Peyer's patch (tissue), 4 donors: ENCODE measurements at regions not wholly inside any gene's neighbourhood (a gene's known extent, or its start where the extent isn't known, plus 50 kb on each side); places are given as distances from the start of the nearest gene placed in this dataset.

ENCODE experiments used
- POLR2A ChIP-seq, 2 donors: fragments of 450-650 bp; IDR thresholded peaks; one replicate each; pipeline ENCODE4 v1.5.1; 2017; ENCODE audit warnings: antibody characterized with exemption in 2 of 2, mild to moderate bottlenecking in 2 of 2, moderate library complexity in 2 of 2
- TF ChIP-seq, protein P1 (sequence below), 6 experiments: fragments of 450-650 bp in 4 of 6; fragments of 200-600 bp in 2 of 6; sonication (generic) in 1 of 6; IDR thresholded peaks; one replicate each; pipeline ENCODE4 v1.5.1; 2017 to 2019; ENCODE audit warnings: antibody characterized with exemption in 6 of 6, mild to moderate bottlenecking in 3 of 6, moderate library complexity in 1 of 6

DNA sequence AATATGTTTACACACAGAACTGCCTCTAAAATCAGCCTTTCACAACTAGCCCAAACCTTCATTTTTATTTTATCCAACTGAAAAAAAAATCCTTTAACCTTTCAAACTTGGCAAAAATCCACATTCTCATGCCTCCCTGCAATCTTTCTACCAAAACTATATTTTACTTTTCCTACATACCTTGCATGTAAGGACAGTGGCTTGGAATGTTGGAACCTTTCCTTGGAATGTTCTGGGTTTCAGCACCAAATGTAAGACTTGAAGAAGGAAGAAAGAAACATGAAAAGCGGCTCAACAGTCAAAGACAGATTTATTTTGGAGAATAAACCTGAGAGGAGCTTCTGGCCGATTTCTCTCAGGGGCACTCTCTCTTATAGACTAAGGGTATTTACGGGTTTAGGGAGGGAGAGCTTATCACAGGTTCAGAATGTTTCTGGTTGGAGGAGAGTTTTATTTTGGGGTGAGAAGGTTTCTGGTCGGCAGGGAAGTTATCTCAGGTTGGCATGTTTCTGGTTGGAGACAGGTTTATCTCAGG, 79.7 kb downstream of the RRM2 start:
- TF ChIP-seq, protein P1, sequence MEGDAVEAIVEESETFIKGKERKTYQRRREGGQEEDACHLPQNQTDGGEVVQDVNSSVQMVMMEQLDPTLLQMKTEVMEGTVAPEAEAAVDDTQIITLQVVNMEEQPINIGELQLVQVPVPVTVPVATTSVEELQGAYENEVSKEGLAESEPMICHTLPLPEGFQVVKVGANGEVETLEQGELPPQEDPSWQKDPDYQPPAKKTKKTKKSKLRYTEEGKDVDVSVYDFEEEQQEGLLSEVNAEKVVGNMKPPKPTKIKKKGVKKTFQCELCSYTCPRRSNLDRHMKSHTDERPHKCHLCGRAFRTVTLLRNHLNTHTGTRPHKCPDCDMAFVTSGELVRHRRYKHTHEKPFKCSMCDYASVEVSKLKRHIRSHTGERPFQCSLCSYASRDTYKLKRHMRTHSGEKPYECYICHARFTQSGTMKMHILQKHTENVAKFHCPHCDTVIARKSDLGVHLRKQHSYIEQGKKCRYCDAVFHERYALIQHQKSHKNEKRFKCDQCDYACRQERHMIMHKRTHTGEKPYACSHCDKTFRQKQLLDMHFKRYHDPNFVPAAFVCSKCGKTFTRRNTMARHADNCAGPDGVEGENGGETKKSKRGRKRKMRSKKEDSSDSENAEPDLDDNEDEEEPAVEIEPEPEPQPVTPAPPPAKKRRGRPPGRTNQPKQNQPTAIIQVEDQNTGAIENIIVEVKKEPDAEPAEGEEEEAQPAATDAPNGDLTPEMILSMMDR (IDR thresholded peaks at IDR 0.05) = no peak
- no peak for TF ChIP-seq POLR2A (IDR thresholded peaks at IDR 0.05)
